GM03348 (cell line): ENCODE measurements at regions not wholly inside any gene's neighbourhood (a gene's known extent, or its start where the extent isn't known, plus 50 kb on each side); places are given as distances from the start of the nearest gene placed in this dataset.

Source experiments
- DNase-seq: peaks from one replicate; pipeline ENCODE4 v3.0.0; 2012; ENCODE audit warnings: low spot score

- DNase-seq = no peak
Measured at GRCh38 chr10:10520491-10521385, 496.9 kb upstream of the CELF2 start.

DNA sequence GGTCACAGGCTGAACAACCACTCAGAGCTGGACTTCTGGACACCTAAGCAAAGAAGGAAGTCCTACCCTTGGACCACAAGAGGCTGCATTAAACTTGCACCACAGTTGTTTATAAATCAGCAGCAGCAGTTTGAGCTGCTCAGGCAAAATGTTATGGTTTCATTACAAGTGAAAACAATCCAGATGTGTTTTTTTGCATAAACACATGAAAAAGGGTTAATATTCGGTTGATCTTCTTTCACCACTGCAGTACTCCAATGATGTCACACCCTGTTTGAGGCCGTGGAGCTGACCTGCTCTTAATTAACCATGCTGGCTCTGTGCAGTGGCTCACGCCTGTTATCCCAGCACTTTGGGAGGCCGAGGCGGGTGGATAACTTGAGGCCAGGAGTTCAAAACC, 490.8 kb upstream of the CELF2 start:
- DNase-seq = no peak

DNA sequence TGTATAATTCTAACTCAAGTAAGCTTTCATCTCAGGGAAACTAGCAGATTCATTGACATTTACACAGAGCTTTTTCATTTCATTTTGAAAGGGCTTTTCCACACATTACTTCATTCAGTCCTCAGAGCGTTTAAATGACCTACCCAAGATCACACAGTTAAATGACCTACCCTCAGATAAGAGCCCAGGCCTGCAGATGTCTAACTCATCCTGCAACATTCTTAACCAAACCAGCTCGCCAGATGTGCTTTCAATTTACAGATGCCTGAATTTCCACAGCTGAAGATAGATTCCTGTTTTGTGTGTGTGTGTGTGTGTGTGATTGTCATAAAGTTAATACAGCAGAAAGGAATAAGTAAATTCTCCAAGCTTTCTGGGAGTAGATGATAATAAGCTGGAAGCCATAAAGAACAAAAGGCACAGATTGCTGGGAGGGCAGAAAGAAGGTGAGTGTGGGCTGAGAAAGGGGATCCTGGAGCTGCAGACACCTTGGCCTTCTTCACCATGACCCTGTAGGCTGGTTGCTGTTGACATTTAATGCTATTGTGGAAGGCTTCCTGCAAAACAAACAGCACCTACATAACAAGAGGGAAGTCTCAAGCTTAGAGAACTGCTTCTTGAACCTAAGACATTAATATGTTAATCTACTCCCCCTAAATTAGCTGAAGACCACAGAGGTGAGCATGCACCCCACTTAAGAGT, 489.7 kb upstream of the CELF2 start:
- DNase-seq = no peak

- DNase-seq = no peak
Measured at GRCh38 chr10:10528563-10528910, 489.1 kb upstream of the CELF2 start.

- no peak for DNase-seq
Measured at GRCh38 chr10:10530313-10530712, 487.4 kb upstream of the CELF2 start.

GRCh38 chr10:10532236-10532635, 485.4 kb upstream of the CELF2 start:
- no peak for DNase-seq

GRCh38 chr10:10532826-10533225, 484.8 kb upstream of the CELF2 start:
- DNase-seq = no peak

- DNase-seq = no peak
Measured at GRCh38 chr10:10533437-10533836, 484.2 kb upstream of the CELF2 start.

DNA sequence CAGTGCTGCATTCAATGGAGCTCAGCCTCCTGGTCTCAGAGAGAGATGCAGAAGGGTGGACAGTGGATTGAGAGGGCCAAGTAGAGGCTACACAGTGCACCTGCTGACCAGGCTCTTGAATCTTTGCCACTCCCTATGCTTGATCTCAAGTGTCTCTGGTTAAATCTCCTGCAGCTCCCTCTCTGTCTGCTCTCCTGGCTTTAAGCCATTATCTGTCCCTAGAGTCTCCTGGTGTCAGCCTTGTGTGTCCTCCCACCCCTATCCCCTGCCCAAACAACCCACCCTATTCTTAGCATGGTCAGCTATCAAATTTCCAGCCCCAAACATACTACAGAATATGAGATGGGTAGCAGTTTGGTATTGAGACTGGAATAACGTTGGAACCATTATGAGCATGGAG, 479.3 kb upstream of the CELF2 start:
- DNase-seq = no peak

DNA sequence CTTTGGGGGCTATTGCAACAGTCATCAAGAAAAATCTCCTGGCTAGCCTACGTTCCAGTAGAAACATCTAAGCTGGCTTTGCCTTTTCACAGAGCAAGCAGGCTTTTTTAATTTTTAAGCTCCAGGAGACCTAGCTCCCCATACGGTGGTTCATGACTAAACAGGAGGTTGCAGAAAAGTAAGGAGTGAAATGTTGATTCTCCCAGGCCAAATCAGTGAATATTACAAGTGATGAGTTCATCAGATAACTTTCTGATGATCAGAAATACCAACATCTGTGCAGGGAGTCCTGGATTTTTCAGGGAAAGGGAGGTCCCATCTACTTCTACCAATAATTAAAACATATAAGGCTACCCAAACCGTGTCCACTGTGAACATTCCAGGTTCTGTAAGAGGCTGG, 477.3 kb upstream of the CELF2 start:
- no peak for DNase-seq

DNA sequence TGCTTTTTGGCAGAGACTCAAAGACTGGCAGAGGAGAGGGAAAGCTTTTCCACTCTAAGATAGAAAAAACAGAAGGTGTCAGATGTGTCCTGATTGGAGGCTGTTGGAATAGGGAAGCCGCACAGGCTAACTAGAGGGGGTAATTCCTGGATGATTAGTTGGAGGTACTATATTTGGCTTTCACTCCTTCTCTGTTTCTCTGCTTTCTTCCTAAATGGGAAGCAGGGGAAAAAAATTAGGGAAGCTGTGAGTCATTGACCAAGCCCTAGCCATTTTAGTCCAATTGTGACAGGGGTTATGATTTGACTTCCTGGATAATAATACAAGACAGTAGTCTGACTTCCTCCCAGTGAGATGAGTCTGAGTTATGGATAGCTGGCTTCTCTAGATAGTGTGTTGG, 475.2 kb upstream of the CELF2 start:
- DNase-seq = no peak

DNA sequence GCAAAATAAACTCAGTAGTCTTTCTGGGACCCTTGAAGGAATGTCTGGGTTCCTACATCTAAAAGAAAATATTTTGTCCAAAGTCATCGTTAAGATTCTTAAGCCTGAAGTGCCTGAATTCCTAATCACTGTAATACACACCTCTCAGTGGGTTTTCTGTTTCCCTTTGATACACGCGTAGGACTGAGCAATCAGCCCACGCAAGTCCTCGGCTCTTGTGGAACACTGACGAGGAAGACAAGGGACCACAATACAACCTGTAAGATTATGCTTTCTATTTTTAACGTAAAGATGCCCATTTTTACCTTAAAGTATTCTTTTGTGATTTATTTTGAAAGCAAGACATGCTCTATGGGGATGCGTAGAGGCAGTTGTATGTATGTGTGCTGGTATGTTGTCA, 472.8 kb upstream of the CELF2 start:
- no peak for DNase-seq

- DNase-seq = no peak
Measured at GRCh38 chr10:10545771-10546170, 471.9 kb upstream of the CELF2 start.

DNA sequence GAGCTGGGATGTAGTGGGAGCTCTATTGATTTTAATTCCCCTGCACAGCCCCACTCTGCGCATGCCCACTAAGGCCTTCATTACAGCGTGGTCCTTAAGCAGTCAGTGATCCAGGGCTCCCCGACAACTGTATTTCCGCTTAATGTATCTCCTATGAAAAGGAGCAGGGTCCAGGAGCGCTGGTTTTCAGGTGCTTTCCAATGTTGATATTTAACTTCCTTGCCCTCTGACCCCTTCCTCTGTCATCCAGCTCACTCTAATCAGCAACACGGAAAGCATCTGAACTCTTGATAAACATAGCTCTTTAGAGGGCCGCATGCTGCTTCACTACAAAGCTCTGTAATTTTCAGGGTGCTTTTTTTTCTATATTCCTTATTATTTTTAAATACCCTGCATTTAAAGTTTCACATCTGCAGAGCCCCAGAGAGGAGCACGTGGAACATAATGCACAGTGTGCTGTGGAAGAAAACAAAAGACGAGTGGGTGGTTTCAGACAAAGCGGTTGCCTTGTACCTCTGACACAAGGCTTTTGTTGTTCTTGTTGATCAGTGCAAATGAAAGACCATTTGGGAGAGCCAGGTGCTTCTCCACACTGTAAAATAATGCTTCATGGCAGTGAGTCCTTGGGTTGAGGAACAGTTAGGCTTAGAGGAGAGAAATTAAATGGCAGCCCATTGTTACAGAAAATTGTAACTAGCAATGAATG, 465.9 kb upstream of the CELF2 start:
- DNase-seq = no peak

DNA sequence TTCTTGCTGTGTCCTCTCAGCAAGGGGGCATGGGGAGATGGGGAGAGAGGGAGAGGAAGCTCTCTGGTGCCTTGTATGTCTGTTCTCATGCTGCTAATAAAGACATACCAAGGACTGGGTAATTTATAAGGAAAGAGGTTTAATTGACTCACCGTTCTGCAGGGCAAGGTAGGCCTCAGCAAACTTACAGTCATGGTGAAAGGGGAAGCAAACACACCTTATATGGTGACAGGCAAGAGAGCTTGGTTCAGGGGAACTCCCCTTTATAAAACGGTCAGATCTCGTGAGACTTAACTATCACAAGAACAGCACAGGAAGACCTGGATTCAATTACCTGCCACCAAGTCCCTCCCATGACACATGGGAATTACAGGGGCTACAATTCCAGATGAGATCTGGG, 464.7 kb upstream of the CELF2 start:
- no peak for DNase-seq

GRCh38 chr10:10564081-10564794, 453.4 kb upstream of the CELF2 start:
- peak; percentile 6 for DNase-seq

- no peak for DNase-seq
Measured at GRCh38 chr10:10576937-10577336, 440.7 kb upstream of the CELF2 start.

- DNase-seq = no peak
Measured at GRCh38 chr10:10579709-10580108, 438.0 kb upstream of the CELF2 start.

GRCh38 chr10:10584161-10584560, 433.5 kb upstream of the CELF2 start:
- no peak for DNase-seq

DNA sequence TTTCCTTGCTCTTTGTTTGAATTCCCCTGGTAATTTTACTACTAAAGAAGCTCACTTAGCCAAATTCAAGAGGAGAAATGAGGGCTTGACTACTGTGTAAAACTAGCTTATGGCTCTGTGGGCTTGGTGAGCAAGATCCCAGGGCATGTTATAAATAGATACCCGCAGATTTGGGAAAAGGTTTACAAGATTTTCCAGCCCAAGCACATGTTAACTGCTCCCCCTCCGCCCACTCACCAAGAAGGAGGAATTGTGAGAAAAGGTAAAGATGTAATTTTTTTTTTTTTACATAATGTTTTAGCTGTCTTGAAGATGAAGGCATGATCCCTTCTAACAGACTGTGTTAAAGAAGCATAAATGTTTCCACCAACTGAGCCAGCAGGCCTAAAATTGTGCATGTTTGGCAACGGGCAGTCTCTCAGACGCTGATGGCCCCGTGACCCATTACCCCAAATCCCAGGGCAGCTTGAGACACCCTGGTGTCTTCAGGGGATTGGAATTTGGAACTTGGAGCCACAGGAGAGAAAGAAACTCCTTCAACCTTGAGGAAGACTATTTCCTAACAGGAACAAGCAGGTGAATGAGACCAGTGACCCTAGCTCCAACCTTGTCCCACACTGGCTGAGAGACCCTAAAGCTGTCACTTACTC, 429.8 kb upstream of the CELF2 start:
- no peak for DNase-seq

GRCh38 chr10:10589540-10590303, 427.9 kb upstream of the CELF2 start:
- DNase-seq = peak; percentile 17
